ENCODE measurements at regions not wholly inside any gene's neighbourhood (a gene's known extent, or its start where the extent isn't known, plus 50 kb on each side); places are given as distances from the start of the nearest gene placed in this dataset.

- no peak for TF ChIP-seq POLR2A (IDR thresholded peaks at IDR 0.05)
- TF ChIP-seq CTCF (IDR thresholded peaks at IDR 0.05), result no peak
These were observed 873.4 kb upstream of the LCORL start for GRCh38 chr4:18894928-18895327.

All from testis (tissue), 2 donors.